ENCODE measurements at regions not wholly inside any gene's neighbourhood (a gene's known extent, or its start where the extent isn't known, plus 50 kb on each side); places are given as distances from the start of the nearest gene placed in this dataset.

GRCh38 chr6:98566126-98566525 lies 268.2 kb upstream of the POU3F2 start:
- no peak for TF ChIP-seq POLR2A (IDR thresholded peaks at IDR 0.05; ENCODE audit: control extremely low read depth in 1 of 2, low read depth in 2 of 2, low read length in 2 of 2)
- TF ChIP-seq, protein P1, sequence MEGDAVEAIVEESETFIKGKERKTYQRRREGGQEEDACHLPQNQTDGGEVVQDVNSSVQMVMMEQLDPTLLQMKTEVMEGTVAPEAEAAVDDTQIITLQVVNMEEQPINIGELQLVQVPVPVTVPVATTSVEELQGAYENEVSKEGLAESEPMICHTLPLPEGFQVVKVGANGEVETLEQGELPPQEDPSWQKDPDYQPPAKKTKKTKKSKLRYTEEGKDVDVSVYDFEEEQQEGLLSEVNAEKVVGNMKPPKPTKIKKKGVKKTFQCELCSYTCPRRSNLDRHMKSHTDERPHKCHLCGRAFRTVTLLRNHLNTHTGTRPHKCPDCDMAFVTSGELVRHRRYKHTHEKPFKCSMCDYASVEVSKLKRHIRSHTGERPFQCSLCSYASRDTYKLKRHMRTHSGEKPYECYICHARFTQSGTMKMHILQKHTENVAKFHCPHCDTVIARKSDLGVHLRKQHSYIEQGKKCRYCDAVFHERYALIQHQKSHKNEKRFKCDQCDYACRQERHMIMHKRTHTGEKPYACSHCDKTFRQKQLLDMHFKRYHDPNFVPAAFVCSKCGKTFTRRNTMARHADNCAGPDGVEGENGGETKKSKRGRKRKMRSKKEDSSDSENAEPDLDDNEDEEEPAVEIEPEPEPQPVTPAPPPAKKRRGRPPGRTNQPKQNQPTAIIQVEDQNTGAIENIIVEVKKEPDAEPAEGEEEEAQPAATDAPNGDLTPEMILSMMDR (IDR thresholded peaks at IDR 0.05; ENCODE audit: control extremely low read depth in 1 of 3, insufficient read depth in 1 of 3, low read depth in 1 of 3, low read length in 3 of 3), result no peak
- TF ChIP-seq CBX8 (IDR thresholded peaks at IDR 0.05; ENCODE audit: borderline replicate concordance, low read depth, low read length), result no peak
- no peak for TF ChIP-seq SP2 (IDR thresholded peaks at IDR 0.05; ENCODE audit: low read length)
